ENCODE measurements at regions not wholly inside any gene's neighbourhood (a gene's known extent, or its start where the extent isn't known, plus 50 kb on each side); places are given as distances from the start of the nearest gene placed in this dataset.

- no peak overlapping the region for H3K4me3 Mint-ChIP-seq
Measured at GRCh38 chr1:113233441-113233840, 156.9 kb upstream of the MAGI3 start.

GRCh38 chr1:113241237-113241636 lies 149.1 kb upstream of the MAGI3 start:
- Mint-ChIP-seq H3K9me3 (no peaks in the 10 kb centered on the region), H3K27me3 (peaks cover 4 to 17% (median 15%) of the 10 kb centered on the region in 3 donors), H3K27ac (no peak overlapping the region), H3K4me3 (no peak overlapping the region), H3K4me1 (no peaks in the 10 kb centered on the region), H3K36me3 (no peaks in the 10 kb centered on the region)
- DNase-seq (no peak), ATAC-seq (ENCODE audit: low read depth in 2 of 2) (no peak)

More at GRCh38 chr1:113233441-113233840, 156.9 kb upstream of the MAGI3 start:
- Mint-ChIP-seq H3K27me3 (peaks cover 0 to 14% (median 9%) of the 10 kb centered on the region in 3 donors), H3K9me3 (no peaks in the 10 kb centered on the region), H3K36me3 (no peaks in the 10 kb centered on the region), H3K4me1 (no peaks in the 10 kb centered on the region), H3K27ac (no peak overlapping the region)
- ATAC-seq (ENCODE audit: low read depth in 2 of 2), result no peak
- no peak for DNase-seq

GRCh38 chr1:113242481-113242880 lies 147.8 kb upstream of the MAGI3 start:
- H3K4me3 Mint-ChIP-seq, result no peak overlapping the region
- no peak overlapping the region for H3K27ac Mint-ChIP-seq
- peaks cover 0 to 2% (median 0%) of the 10 kb centered on the region in 7 donors for H3K9me3 Mint-ChIP-seq
- ATAC-seq (ENCODE audit: low read depth in 2 of 2), result no peak
- H3K27me3 Mint-ChIP-seq, result peaks cover 15 to 17% (median 15%) of the 10 kb centered on the region in 3 donors
- DNase-seq, result no peak
- no peaks in the 10 kb centered on the region for H3K36me3 Mint-ChIP-seq
- no peaks in the 10 kb centered on the region for H3K4me1 Mint-ChIP-seq

GRCh38 chr1:113243529-113243928 lies 146.8 kb upstream of the MAGI3 start:
- Mint-ChIP-seq H3K36me3 (no peaks in the 10 kb centered on the region), H3K27ac (no peak overlapping the region), H3K9me3 (peaks cover 0 to 2% (median 0%) of the 10 kb centered on the region in 7 donors), H3K4me1 (no peaks in the 10 kb centered on the region), H3K27me3 (peaks cover 11 to 16% (median 11%) of the 10 kb centered on the region in 3 donors), H3K4me3 (no peak overlapping the region)
- ATAC-seq (ENCODE audit: low read depth in 2 of 2) (no peak), DNase-seq (no peak)

GRCh38 chr1:113244112-113244820 lies 146.0 kb upstream of the MAGI3 start:
- Mint-ChIP-seq H3K4me1 (no peaks in the 10 kb centered on the region), H3K27me3 (peaks cover 8 to 16% (median 10%) of the 10 kb centered on the region in 3 donors), H3K27ac (no peak overlapping the region), H3K9me3 (peaks cover 0 to 2% (median 0%) of the 10 kb centered on the region in 7 donors), H3K36me3 (no peaks in the 10 kb centered on the region), H3K4me3 (no peak overlapping the region)
- DNase-seq, result no peak
- no peak for ATAC-seq (ENCODE audit: low read depth in 2 of 2)

GRCh38 chr1:113245252-113245651 lies 145.1 kb upstream of the MAGI3 start:
- DNase-seq (no peak), ATAC-seq (ENCODE audit: low read depth in 2 of 2) (no peak)
- Mint-ChIP-seq H3K27ac (no peak overlapping the region), H3K27me3 (peaks cover 4 to 16% (median 7%) of the 10 kb centered on the region in 3 donors), H3K36me3 (no peaks in the 10 kb centered on the region), H3K4me1 (no peaks in the 10 kb centered on the region), H3K9me3 (peaks cover 0 to 2% (median 0%) of the 10 kb centered on the region in 7 donors), H3K4me3 (no peak overlapping the region)

GRCh38 chr1:113246929-113247328 lies 143.4 kb upstream of the MAGI3 start:
- ATAC-seq (ENCODE audit: low read depth in 2 of 2), result no peak

GRCh38 chr1:113247355-113247754 lies 143.0 kb upstream of the MAGI3 start:
- no peaks in the 10 kb centered on the region for H3K4me1 Mint-ChIP-seq
- H3K4me3 Mint-ChIP-seq, result no peak overlapping the region
- H3K27ac Mint-ChIP-seq, result no peak overlapping the region
- no peak for DNase-seq
- H3K9me3 Mint-ChIP-seq, result peaks cover 0 to 2% (median 0%) of the 10 kb centered on the region in 7 donors
- H3K27me3 Mint-ChIP-seq, result peaks cover 0 to 16% (median 13%) of the 10 kb centered on the region in 3 donors
- H3K36me3 Mint-ChIP-seq, result no peaks in the 10 kb centered on the region
- ATAC-seq (ENCODE audit: low read depth in 2 of 2), result no peak

More at GRCh38 chr1:113246929-113247328, 143.4 kb upstream of the MAGI3 start:
- no peak for DNase-seq
- H3K4me3 Mint-ChIP-seq, result no peak overlapping the region
- H3K27me3 Mint-ChIP-seq, result peaks cover 0 to 16% (median 9%) of the 10 kb centered on the region in 3 donors
- no peaks in the 10 kb centered on the region for H3K4me1 Mint-ChIP-seq
- no peak overlapping the region for H3K27ac Mint-ChIP-seq
- no peaks in the 10 kb centered on the region for H3K36me3 Mint-ChIP-seq
- H3K9me3 Mint-ChIP-seq, result peaks cover 0 to 2% (median 0%) of the 10 kb centered on the region in 7 donors

- Mint-ChIP-seq H3K4me1 (no peaks in the 10 kb centered on the region), H3K36me3 (no peaks in the 10 kb centered on the region), H3K9me3 (peaks cover 0 to 2% (median 0%) of the 10 kb centered on the region in 7 donors), H3K27ac (no peak overlapping the region), H3K27me3 (peaks cover 0 to 17% (median 16%) of the 10 kb centered on the region in 3 donors), H3K4me3 (no peak overlapping the region)
- ATAC-seq (ENCODE audit: low read depth in 2 of 2), result no peak
- no peak for DNase-seq
Measured at GRCh38 chr1:113247782-113248181, 142.5 kb upstream of the MAGI3 start.

GRCh38 chr1:113248494-113248893 lies 141.8 kb upstream of the MAGI3 start:
- ATAC-seq (ENCODE audit: low read depth in 2 of 2) (no peak), DNase-seq (no peak)
- Mint-ChIP-seq H3K27ac (no peak overlapping the region), H3K4me1 (no peaks in the 10 kb centered on the region), H3K36me3 (no peaks in the 10 kb centered on the region), H3K9me3 (peaks cover 0 to 2% (median 0%) of the 10 kb centered on the region in 7 donors), H3K4me3 (no peak overlapping the region), H3K27me3 (peaks cover 0 to 24% (median 16%) of the 10 kb centered on the region in 3 donors)

- no peak for ATAC-seq (ENCODE audit: low read depth in 2 of 2)
- H3K36me3 Mint-ChIP-seq, result no peaks in the 10 kb centered on the region
- H3K4me3 Mint-ChIP-seq, result no peak overlapping the region
- no peak for DNase-seq
- H3K9me3 Mint-ChIP-seq, result peaks cover 0 to 2% (median 0%) of the 10 kb centered on the region in 7 donors
- H3K4me1 Mint-ChIP-seq, result no peaks in the 10 kb centered on the region
- no peak overlapping the region for H3K27ac Mint-ChIP-seq
- peaks cover 0 to 25% (median 16%) of the 10 kb centered on the region in 3 donors for H3K27me3 Mint-ChIP-seq
Measured at GRCh38 chr1:113250161-113250560, 140.2 kb upstream of the MAGI3 start.

- Mint-ChIP-seq H3K9me3 (peaks cover 0 to 2% (median 0%) of the 10 kb centered on the region in 7 donors), H3K36me3 (no peaks in the 10 kb centered on the region), H3K27me3 (peaks cover 4 to 25% (median 5%) of the 10 kb centered on the region in 3 donors), H3K4me1 (no peaks in the 10 kb centered on the region), H3K4me3 (no peak overlapping the region), H3K27ac (no peak overlapping the region)
- ATAC-seq (ENCODE audit: low read depth in 2 of 2) (no peak), DNase-seq (no peak)
Measured at GRCh38 chr1:113252166-113252565, 138.1 kb upstream of the MAGI3 start.

GRCh38 chr1:113253187-113253586 lies 137.1 kb upstream of the MAGI3 start:
- Mint-ChIP-seq H3K36me3 (no peaks in the 10 kb centered on the region), H3K9me3 (no peaks in the 10 kb centered on the region), H3K27me3 (peaks cover 0 to 25% (median 5%) of the 10 kb centered on the region in 3 donors), H3K4me3 (no peak overlapping the region), H3K27ac (no peak overlapping the region), H3K4me1 (no peaks in the 10 kb centered on the region)
- no peak for ATAC-seq (ENCODE audit: low read depth in 2 of 2)
- DNase-seq, result no peak

GRCh38 chr1:113253590-113253989 lies 136.7 kb upstream of the MAGI3 start:
- Mint-ChIP-seq H3K27me3 (peaks cover 0 to 25% (median 5%) of the 10 kb centered on the region in 3 donors), H3K4me3 (no peak overlapping the region), H3K4me1 (no peaks in the 10 kb centered on the region), H3K9me3 (no peaks in the 10 kb centered on the region), H3K27ac (no peak overlapping the region), H3K36me3 (no peaks in the 10 kb centered on the region)
- no peak for DNase-seq
- no peak for ATAC-seq (ENCODE audit: low read depth in 2 of 2)
